Cardiac muscle cell (in vitro differentiated cells and primary cell): ENCODE measurements at regions not wholly inside any gene's neighbourhood (a gene's known extent, or its start where the extent isn't known, plus 50 kb on each side); places are given as distances from the start of the nearest gene placed in this dataset.
"Not testable (repeated sequence)": the region's sequence is repeated elsewhere in the genome, so short reads cannot be mapped to it uniquely, and the experiment has no call there.

Experiments used
- DNase-seq, 2 donors: peaks; one replicate each; pipeline versions ENCODE4 v3.0.0 to v3.0.0-alpha.2; 2010 to 2017; ENCODE audit warnings: low read depth in 1 of 2, low spot score in 1 of 2
- H3K27ac ChIP-seq: fragments of 200-600 bp; sonication (generic); 2 replicates; pipeline ENCODE4 v1.5.1; 2016
- H3K27me3 ChIP-seq: fragments of 200-600 bp; sonication (generic); 2 replicates; pipeline ENCODE4 v1.6.0; 2016; ENCODE audit warnings: control low read depth
- H3K36me3 ChIP-seq: fragments of 200-600 bp; sonication (generic); 2 replicates; pipeline ENCODE4 v1.5.1; 2016; ENCODE audit warnings: control low read depth
- H3K4me1 ChIP-seq: fragments of 200-600 bp; sonication (generic); 2 replicates; pipeline ENCODE4 v1.8.1; 2017; ENCODE audit warnings: low read depth, mild to moderate bottlenecking, mixed run types
- H3K4me3 ChIP-seq: fragments of 200-600 bp; sonication (generic); 2 replicates; pipeline ENCODE4 v1.5.1; 2016; ENCODE audit warnings: mild to moderate bottlenecking
- H3K9me3 ChIP-seq: fragments of 200-600 bp; sonication (generic); 2 replicates; pipeline ENCODE4 v1.5.1; 2017; ENCODE audit warnings: low read depth, mild to moderate bottlenecking, control low read depth
- TF ChIP-seq, protein P1 (sequence below): IDR thresholded peaks from 2 replicates; pipeline ENCODE4 v1.5.1; 2012; ENCODE audit warnings: low read depth, mild to moderate bottlenecking, low read length

DNA sequence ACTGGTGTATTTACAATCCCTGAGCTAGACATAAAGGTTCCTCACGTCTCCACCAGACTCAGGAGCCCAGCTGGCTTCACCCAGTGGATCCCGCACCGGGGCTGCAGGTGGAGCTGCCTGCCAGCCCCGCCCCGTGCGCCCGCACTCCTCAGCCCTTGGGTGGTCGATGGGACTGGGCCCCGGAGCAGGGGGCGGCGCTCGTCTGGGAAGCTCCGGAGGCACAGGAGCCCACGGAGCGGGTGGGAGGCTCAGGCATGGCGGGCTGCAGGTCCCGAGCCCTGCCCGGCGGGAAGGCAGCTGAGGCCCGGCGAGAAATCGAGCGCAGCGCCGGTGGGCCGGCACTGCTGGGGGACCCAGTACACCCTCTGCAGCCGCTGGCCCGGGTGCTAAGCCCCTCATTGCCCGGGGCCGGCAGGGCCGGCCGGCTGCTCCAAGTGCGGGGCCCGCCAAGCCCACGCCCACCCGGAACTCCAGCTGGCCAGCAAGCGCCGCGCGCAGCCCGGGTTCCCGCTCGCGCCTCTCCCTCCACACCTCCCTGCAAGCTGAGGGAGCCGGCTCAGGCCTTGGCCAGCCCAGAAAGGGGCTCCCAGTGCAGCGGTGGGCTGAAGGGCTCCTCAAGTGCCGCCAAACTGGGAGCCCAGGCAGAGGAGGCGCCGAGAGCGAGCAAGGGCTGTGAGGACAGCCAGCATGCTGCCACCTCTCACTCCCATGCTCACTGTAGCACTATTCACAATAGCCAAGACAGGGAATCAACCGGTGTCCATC is 79.3 kb upstream of the RGPD4 start:
- H3K9me3 ChIP-seq, H3K4me3 ChIP-seq, H3K4me1 ChIP-seq, H3K36me3 ChIP-seq, H3K27me3 ChIP-seq, DNase-seq, H3K27ac ChIP-seq: not testable (repeated sequence)

DNA sequence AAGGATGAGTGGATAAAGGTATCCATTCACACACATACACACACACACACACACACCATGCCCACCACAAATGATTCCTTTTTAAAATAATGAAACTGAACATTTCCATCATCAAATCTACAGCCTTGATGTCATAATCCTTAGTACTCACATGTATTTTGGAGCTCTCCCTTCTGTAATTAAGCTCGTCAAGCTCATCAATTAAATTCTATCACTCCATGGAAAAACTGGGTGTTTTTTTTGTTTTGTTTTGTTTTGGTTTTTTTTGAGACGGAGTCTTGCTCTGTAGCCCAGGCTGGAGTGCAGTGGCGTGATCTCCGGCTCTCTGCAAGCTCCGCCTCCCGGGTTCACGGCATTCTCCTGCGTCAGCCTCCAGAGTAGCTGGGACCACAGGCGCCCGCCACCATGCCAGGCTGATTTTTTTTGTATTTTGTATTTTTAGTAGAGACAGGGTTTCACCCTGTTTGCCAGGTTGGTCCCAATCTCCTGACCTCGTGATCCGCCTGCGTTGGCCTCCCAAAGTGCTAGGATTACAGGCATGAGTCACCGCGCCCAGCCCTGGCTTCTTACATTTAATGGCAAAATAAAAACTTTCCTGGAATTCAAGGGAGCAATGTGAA is 78.6 kb upstream of the RGPD4 start:
- TF ChIP-seq, protein P1, sequence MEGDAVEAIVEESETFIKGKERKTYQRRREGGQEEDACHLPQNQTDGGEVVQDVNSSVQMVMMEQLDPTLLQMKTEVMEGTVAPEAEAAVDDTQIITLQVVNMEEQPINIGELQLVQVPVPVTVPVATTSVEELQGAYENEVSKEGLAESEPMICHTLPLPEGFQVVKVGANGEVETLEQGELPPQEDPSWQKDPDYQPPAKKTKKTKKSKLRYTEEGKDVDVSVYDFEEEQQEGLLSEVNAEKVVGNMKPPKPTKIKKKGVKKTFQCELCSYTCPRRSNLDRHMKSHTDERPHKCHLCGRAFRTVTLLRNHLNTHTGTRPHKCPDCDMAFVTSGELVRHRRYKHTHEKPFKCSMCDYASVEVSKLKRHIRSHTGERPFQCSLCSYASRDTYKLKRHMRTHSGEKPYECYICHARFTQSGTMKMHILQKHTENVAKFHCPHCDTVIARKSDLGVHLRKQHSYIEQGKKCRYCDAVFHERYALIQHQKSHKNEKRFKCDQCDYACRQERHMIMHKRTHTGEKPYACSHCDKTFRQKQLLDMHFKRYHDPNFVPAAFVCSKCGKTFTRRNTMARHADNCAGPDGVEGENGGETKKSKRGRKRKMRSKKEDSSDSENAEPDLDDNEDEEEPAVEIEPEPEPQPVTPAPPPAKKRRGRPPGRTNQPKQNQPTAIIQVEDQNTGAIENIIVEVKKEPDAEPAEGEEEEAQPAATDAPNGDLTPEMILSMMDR = no peak
- DNase-seq = no peak

DNA sequence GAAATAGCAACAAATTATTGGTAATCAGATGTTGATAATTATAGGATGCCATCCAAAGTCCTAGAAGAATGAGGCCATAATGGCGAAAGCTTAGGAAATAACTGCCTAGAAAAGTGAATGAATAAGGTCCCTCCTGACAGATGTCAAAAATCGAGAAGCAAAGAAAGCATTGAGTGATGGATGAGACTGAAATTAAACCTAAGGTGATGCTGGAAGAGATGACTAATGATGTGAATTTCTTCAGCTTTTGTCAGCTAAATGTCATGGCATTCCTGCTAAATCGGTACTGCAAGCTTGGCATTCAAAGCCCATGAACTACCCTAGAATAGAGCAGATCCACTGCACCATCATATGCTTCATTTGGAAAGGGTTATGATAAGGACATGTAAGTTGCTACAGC is 74.8 kb upstream of the RGPD4 start:
- no peak for DNase-seq
- H3K36me3 ChIP-seq = no peaks in the 10 kb centered on the region
- H3K27me3 ChIP-seq = no peaks in the 10 kb centered on the region
- TF ChIP-seq, protein P1 = no peak
- no peaks in the 10 kb centered on the region for H3K9me3 ChIP-seq
- no peaks in the 10 kb centered on the region for H3K4me1 ChIP-seq
- no peak overlapping the region for H3K27ac ChIP-seq
- no peak overlapping the region for H3K4me3 ChIP-seq

More for the DNA sequence above, 78.6 kb upstream of the RGPD4 start:
- Histone ChIP-seq H3K9me3 (no peaks in the 10 kb centered on the region), H3K27me3 (no peaks in the 10 kb centered on the region), H3K4me3 (no peak overlapping the region), H3K36me3 (no peaks in the 10 kb centered on the region), H3K27ac (no peak overlapping the region), H3K4me1 (no peaks in the 10 kb centered on the region)

DNA sequence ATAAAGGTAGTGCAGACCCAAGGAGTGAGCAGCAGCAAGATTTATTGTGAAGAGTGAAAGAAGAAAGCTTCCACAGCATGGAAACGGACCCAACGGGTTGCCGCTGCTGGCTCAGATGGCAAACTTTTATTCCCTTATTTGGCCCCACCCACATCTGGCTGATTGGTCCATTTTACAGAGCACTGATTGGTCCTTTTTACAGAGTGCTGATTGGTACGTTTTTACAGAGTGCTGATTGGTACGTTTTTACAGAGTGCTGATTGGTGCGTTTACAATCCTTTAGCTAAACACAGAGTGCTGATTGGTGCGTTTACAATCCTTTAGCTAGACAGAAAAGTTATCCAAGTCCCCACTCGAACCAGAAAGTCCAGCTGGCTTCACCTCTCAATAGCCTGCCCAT is 72.9 kb upstream of the RGPD4 start:
- H3K27me3 ChIP-seq, H3K4me1 ChIP-seq, H3K36me3 ChIP-seq, DNase-seq, H3K9me3 ChIP-seq, H3K4me3 ChIP-seq, H3K27ac ChIP-seq: not testable (repeated sequence)

DNA sequence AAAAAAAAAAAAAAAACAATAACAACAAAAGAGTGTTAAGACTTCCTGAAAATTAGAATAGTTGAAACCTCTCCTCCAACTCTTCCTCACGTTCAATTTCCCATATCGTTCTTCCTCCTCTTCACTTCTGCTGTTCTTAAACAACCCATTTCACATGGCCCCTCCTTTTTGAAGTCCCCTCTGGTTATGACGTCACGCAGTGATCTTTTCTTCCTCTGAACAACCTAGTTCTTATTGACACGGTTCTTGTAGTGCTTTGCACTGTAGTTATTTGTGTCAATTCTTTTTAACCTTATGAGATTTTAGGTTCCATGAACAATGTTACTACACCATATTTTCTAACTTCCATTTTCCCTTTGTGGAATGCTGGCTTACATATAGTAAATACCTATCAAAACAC is 69.5 kb upstream of the RGPD4 start:
- H3K4me1 ChIP-seq = no peaks in the 10 kb centered on the region
- TF ChIP-seq, protein P1 = no peak
- no peak for DNase-seq
- H3K27me3 ChIP-seq = no peaks in the 10 kb centered on the region
- no peak overlapping the region for H3K27ac ChIP-seq
- H3K36me3 ChIP-seq = no peaks in the 10 kb centered on the region
- no peak overlapping the region for H3K4me3 ChIP-seq
- no peaks in the 10 kb centered on the region for H3K9me3 ChIP-seq

DNA sequence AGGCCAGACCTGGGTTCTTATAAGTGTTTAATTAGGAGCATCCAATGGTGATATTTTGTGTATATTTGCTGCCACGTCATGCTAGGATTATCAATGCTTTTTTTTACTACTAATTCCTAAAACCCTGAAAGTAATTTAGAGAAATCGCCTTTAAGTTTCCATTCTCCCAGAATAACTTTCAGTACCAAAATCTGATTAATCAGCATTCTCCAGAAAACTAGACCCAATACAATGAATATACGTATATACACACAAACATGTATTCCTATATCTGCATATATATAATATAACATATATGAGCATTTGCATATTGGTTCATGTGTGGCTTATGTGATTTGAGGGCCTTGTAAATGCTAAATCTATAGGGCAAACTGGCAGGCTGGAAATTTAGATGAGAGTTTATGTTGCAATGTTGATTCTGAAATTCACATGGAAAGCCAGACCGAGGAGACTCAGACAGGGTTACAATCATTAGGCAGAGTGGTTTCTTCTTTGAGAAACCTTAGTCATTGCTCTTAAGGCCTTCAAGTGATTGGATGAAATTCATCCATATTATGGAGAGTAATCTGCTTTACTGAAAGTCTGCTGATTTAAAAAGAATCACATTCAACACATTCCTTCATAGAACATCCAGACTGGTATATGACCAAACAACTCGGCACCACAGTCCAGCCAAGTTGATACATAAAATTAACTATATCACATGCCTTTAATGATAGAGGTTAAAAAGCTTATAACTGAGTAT is 65.9 kb upstream of the RGPD4 start:
- TF ChIP-seq, protein P1 = no peak
- no peak overlapping the region for H3K27ac ChIP-seq
- H3K36me3 ChIP-seq = no peaks in the 10 kb centered on the region
- no peak overlapping the region for H3K4me3 ChIP-seq
- DNase-seq = no peak
- no peaks in the 10 kb centered on the region for H3K9me3 ChIP-seq
- no peaks in the 10 kb centered on the region for H3K4me1 ChIP-seq
- no peaks in the 10 kb centered on the region for H3K27me3 ChIP-seq
